NCI-H446 (cell line): ENCODE measurements at regions not wholly inside any gene's neighbourhood (a gene's known extent, or its start where the extent isn't known, plus 50 kb on each side); places are given as distances from the start of the nearest gene placed in this dataset.
"Not testable (repeated sequence)": the region's sequence is repeated elsewhere in the genome, so short reads cannot be mapped to it uniquely, and the experiment has no call there.

Experiments
- DNase-seq, 2 experiments: peaks; one replicate each; lab custom pipeline; 2025; lab: John Stamatoyannopoulos, UW

DNA sequence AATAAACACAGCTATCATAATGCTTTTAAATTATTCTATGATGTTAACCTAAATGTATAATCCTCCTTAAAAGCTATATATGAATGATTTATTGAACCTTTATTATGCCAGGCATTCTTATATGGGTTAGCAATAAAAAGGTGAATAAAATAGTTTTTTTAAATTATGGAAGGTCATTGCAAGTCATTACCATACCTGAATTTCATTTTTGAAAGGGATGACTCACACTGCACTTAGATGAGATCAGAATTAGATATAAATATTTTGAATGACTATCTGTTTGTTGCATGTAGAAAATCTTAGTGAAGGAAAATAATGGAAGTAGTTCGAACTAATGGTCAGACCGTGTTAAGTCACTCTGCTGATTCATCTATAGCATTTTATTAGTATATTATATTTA is 822.3 kb downstream of the LUZP2 start:
- DNase-seq: no peak

DNA sequence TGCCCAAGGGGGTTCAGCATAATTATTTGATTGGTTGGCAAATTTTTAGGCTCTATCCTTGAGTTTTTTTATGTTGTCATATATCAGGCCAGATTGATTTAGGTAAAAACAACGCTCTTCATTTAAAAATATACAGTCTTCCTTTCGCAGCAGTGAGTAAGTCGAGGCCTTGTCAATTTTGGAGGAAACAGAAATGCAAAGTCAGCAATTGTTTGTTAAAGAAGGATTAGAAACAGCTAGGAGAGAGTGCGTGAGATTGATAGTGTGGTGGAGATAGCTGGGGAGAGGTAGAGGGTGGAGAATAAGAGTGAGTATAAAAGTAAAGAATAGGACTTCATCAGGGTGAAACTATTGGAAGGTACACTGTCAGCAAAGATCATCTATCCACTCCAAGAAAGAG is 830.8 kb downstream of the LUZP2 start:
- no peak for DNase-seq

DNA sequence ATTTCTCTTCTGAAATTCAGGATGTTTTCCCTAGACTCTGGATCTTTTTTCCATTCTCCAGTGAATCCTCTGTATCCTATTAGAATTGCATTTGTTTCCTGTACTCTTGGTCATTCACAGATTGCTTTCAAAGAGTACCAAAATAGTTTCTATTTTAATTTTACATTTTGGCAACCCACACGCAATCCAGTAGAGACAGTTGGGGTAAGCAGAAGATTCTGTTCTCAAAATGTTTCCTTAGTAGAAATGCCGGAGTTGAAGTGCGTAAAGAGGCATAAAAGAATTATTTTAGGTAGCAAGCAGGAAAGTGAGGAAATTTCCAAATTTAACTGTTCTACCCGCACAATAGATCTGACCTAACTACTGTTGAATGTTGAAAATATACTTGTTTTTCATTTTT is 842.4 kb downstream of the LUZP2 start:
- DNase-seq: no peak

GRCh38 chr11:25349537-25349936 is 852.7 kb downstream of the LUZP2 start:
- no peak for DNase-seq

- no peak for DNase-seq
Measured at GRCh38 chr11:25350899-25351803, 854.3 kb downstream of the LUZP2 start.

GRCh38 chr11:25357133-25357532 is 860.3 kb downstream of the LUZP2 start:
- no peak for DNase-seq

DNA sequence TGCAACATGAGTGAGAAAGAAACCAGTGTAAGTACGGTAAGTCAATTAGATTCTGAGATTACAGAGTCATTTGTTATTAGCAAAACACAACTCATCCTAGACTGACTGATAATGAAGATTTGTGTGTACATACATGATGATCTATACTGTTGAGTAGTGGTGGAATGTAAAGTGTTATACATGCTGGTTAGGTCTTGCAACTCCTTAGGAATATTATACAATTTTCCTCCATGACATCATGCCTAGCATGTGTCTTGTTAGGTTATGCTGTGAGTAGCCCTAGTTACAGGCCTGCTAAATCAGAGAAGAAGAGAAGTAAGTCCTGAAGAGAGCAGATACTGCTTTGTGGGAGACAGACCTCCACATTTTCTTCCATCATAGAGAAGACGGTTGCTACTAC is 880.6 kb downstream of the LUZP2 start:
- DNase-seq: no peak

GRCh38 chr11:25396847-25397246 is 900.0 kb downstream of the LUZP2 start:
- no peak for DNase-seq

- no peak for DNase-seq
Measured at GRCh38 chr11:25408146-25408545, 911.3 kb downstream of the LUZP2 start.

GRCh38 chr11:25415793-25416192 is 916.1 kb upstream of the ANO3 start:
- DNase-seq: no peak

DNA sequence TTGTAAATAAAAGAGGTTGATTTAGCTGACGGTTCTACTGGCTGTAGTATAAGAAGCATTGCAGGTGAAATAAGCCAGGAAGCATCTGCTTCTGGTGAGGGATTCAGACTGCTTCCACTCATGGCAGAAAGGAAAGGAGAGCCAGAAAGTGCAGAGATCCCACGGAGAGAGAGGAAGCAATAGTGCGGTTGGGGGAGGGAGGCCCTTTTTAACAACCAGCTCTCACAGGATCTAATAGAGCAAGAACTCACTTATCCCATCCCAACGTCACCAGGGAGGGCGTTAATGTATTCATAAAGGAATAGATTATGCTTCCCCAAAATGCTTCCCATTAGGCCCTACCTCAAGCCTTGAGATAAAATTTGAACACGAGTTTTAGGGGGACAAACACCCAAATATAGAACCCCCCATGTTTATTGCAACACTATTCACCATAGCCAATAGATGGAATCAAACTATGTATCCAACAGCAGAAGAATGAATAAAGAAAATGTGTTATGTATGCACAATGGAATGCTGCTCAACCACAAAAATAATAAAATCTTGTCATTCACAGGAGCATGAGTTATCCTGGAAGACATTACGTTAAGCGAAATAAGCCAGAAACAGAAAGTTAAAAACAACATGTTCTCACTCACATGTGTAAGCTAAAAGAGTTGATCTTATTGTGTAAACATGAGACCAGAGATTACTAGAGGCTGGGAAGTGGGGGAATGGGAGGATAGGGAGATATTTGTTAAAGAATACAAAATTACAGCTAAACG is 908.3 kb upstream of the ANO3 start:
- DNase-seq: no peak

GRCh38 chr11:25432376-25432775 is 899.6 kb upstream of the ANO3 start:
- no peak for DNase-seq

DNA sequence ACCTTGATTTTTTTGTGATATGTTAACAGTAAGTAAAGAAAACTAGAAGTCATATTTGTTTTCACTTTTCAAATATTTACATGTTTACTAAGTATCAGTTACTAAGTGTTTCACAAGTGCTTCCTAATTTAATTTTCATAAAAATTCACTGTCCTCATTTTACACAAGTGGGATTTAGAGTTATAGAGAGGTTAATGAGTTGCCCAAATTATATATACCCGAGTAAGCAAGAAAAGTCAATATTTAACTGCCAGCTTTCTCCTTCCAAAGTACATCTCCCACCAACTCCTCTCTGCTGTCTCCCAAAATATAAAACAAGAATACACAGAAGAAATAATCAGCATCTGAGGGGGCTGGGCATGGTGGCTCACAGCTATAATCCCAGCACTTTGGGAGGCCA is 896.7 kb upstream of the ANO3 start:
- no peak for DNase-seq

DNA sequence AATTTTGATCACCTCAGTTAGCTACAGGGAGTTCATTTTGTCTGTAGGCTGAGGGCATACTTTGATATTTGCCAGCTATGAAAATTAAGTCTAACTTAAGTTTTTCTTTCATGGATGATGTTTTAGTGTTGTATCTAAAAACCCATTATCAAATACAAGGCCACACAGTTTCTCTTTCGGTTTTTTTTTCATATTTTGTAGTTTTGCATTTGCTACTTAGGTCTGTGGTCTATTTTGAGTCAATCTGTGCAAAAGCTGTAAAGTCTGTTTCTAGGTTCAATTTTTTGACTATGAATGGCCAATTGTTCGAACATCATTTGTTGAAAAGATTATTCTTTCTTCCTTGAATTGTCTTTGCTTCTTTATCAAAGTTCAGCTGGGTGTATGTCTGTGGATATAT is 895.6 kb upstream of the ANO3 start:
- no peak for DNase-seq

DNA sequence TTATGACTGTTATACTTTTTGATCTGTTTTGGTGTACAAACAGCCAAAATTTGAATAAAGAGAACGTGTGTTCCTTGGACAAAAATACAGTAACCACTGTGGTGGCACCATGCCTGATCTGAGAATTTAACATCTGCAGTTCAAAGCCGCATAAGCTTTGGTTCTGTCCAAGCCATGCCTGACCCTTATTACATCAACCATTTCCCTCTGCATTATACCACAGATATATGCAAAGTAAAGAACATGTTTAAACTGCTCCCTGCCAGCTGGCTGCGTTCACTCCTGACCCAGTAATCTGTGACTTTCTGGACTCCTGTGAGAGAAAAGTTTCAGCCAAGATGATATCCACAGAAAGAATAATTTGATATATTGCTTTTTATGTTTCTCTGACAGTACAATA is 890.5 kb upstream of the ANO3 start:
- no peak for DNase-seq

- no peak for DNase-seq
Measured at GRCh38 chr11:25449091-25449490, 882.8 kb upstream of the ANO3 start.

DNA sequence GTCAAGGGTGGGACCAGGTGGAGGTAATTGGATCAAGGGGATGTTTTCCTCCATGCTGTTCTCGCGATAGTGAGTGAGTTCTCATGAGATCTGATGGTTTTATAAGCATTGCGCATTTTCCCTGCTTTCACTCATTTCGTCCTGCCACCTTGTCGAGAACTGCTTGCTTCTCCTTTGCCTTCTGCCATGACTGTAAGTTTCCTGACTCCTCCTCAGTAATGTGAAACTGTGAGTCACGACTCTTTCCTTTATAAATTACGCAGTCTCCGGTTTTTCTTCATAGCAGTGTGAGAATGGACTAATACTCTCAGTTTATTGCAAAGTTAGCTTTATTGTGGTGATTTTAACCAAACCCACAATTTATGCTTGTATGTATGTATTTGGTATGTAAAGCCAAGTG is 878.5 kb upstream of the ANO3 start:
- no peak for DNase-seq

- no peak for DNase-seq
Measured at GRCh38 chr11:25456211-25456610, 875.7 kb upstream of the ANO3 start.

GRCh38 chr11:25483915-25484635 is 847.9 kb upstream of the ANO3 start:
- DNase-seq: no peak

DNA sequence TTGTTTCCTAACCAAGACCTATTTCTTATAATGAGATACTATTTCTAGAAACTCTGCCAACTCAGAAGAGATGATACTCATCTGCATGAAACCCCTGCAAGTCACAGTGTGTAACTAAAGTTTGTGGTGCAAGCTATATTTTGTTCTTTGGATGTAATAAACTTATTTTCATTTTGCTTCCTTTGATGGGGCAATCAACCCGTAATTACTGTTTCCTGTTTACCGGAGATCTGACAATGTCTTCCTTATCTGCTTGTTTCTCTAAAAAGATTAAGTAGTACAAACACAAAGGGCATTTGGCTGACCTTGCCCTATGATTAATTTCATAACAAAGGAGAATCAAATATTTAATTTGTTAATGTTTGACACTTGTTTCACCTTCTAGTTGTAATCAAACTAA is 846.6 kb upstream of the ANO3 start:
- DNase-seq: no peak

DNA sequence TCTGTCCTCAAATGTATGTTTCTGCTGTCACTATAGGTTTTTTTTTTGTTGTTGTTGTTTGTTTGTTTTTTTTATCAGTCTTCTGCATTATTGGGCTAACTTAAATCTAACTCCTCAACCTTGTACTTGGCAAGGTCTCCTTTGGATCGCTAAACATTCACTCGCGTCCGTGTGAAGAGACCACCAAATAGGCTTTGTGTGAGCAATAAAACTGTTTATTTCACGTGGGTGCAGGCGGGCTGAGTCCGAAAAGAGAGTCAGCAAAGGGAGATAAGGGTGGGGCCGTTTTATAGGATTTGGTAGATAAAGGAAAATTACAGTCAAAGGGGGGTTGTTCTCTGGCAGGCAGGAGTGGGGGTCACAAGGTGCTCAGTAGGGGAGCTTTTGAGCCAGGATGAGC is 845.6 kb upstream of the ANO3 start:
- not testable (repeated sequence) for DNase-seq

- not testable (repeated sequence) for DNase-seq
Measured at GRCh38 chr11:25488176-25488575, 843.8 kb upstream of the ANO3 start.

DNA sequence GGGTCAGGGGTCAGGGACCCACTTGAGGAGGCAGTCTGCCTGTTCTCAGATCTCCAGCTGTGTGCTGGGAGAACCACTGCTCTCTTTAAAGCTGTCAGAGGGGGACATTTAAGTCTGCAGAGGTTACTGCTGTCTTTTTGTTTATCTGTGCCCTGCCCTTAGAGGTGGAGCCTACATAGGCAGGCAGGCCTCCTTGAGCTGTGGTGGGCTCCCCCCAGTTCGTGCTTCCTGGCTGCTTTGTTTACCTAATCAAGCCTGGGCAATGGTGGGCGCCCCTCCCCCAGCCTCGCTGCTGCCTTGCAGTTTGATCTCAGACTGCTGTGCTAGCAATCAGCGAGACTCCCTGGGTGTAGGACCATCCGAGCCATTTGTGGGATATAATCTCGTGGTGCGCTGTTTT is 830.5 kb upstream of the ANO3 start:
- not testable (repeated sequence) for DNase-seq
